ENCODE measurements at regions not wholly inside any gene's neighbourhood (a gene's known extent, or its start where the extent isn't known, plus 50 kb on each side); places are given as distances from the start of the nearest gene placed in this dataset.

GRCh38 chr4:116930329-116930728 is 155.0 kb downstream of the TRAM1L1 start (continued):
- TF ChIP-seq ZBTB10 (tag by site-specific recombination; IDR thresholded peaks at IDR 0.05) = no peak
- no peak for TF ChIP-seq ZNF394 (tag by site-specific recombination; IDR thresholded peaks at IDR 0.05; ENCODE audit: borderline replicate concordance)

- Histone ChIP-seq H3K4me1 (ENCODE audit: control insufficient read depth, insufficient read depth, low read length) (no peaks in the 10 kb centered on the region), H3K27ac (ENCODE audit: extremely low read depth, low read depth, low read length) (no peak overlapping the region), H3K4me3 (ENCODE audit: low read depth, low read length) (no peak overlapping the region), H3K9me3 (ENCODE audit: control insufficient read depth, insufficient read depth, low read depth, low read length) (no peaks in the 10 kb centered on the region), H3K36me3 (ENCODE audit: control insufficient read depth in 2 of 2, insufficient read depth in 1 of 2, low read length in 2 of 2) (no peaks in the 10 kb centered on the region)
- CTCF ChIA-PET = no interaction called here
- TF ChIP-seq ZNF354C (tag by site-specific recombination; IDR thresholded peaks at IDR 0.05; ENCODE audit: borderline replicate concordance, low read depth) (no peak), ZNF561 (tag by site-specific recombination; IDR thresholded peaks at IDR 0.05; ENCODE audit: borderline replicate concordance) (no peak), REST (tag by site-specific recombination; IDR thresholded peaks at IDR 0.05) (no peak), ZNF2 (tag by site-specific recombination; IDR thresholded peaks at IDR 0.05) (no peak), ZBTB26 (tag by site-specific recombination; optimal IDR thresholded peaks at IDR 0.05) (no peak), ZFP41 (tag by site-specific recombination; IDR thresholded peaks at IDR 0.05; ENCODE audit: borderline replicate concordance) (no peak), ZNF132 (tag by site-specific recombination; IDR thresholded peaks at IDR 0.05; ENCODE audit: borderline replicate concordance) (no peak), ZNF280C (tag by site-specific recombination; IDR thresholded peaks at IDR 0.05) (no peak), ZBTB11 (tag by site-specific recombination; conservative IDR thresholded peaks at IDR 0.05; ENCODE audit: low read depth) (no peak), KLF10 (tag by site-specific recombination; IDR thresholded peaks at IDR 0.05) (no peak), ZFP37 (tag by site-specific recombination; IDR thresholded peaks at IDR 0.05) (no peak), ZNF148 (tag by site-specific recombination; IDR thresholded peaks at IDR 0.05; ENCODE audit: borderline replicate concordance) (no peak), ZBTB8A (tag by site-specific recombination; IDR thresholded peaks at IDR 0.05) (no peak)
- POLR2A ChIA-PET = no interaction called here
Measured at GRCh38 chr4:116926631-116927295, 158.6 kb downstream of the TRAM1L1 start.
